ENCODE measurements at regions not wholly inside any gene's neighbourhood (a gene's known extent, or its start where the extent isn't known, plus 50 kb on each side); places are given as distances from the start of the nearest gene placed in this dataset.

- no peak for DNase-seq (ENCODE audit: low read depth)
- H3K4me3 ChIP-seq (ENCODE audit: low read length) = no peak overlapping the region
- TF ChIP-seq, protein P1, sequence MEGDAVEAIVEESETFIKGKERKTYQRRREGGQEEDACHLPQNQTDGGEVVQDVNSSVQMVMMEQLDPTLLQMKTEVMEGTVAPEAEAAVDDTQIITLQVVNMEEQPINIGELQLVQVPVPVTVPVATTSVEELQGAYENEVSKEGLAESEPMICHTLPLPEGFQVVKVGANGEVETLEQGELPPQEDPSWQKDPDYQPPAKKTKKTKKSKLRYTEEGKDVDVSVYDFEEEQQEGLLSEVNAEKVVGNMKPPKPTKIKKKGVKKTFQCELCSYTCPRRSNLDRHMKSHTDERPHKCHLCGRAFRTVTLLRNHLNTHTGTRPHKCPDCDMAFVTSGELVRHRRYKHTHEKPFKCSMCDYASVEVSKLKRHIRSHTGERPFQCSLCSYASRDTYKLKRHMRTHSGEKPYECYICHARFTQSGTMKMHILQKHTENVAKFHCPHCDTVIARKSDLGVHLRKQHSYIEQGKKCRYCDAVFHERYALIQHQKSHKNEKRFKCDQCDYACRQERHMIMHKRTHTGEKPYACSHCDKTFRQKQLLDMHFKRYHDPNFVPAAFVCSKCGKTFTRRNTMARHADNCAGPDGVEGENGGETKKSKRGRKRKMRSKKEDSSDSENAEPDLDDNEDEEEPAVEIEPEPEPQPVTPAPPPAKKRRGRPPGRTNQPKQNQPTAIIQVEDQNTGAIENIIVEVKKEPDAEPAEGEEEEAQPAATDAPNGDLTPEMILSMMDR (conservative IDR thresholded peaks at IDR 0.05; ENCODE audit: low read depth, low read length) = no peak
Measured at GRCh38 chr18:46282646-46283045, 178.5 kb downstream of the HAUS1 start.

DNA sequence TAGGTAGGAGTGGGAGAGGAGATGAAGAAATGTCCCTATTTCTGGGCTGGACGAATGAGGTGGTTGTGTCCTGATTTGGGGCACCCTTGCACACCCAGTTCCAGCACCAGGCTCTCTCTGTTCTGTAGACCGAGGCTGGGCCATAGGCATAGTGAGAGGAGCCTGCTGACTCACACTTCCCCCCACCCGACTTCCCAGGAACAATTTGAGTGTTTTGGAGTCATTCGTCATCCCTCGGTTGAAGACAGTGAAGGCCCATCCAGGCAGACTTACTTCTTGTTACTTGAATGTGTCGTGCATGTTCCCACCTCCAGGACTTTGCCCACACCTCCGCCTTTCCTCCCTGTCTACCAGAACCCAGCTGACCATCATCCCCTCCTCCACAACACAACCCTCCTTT lies 179.1 kb downstream of the HAUS1 start:
- H3K4me3 ChIP-seq (ENCODE audit: low read length) = no peak overlapping the region
- no peak for DNase-seq (ENCODE audit: low read depth)
- TF ChIP-seq, protein P1 (conservative IDR thresholded peaks at IDR 0.05; ENCODE audit: low read depth, low read length) = no peak

DNA sequence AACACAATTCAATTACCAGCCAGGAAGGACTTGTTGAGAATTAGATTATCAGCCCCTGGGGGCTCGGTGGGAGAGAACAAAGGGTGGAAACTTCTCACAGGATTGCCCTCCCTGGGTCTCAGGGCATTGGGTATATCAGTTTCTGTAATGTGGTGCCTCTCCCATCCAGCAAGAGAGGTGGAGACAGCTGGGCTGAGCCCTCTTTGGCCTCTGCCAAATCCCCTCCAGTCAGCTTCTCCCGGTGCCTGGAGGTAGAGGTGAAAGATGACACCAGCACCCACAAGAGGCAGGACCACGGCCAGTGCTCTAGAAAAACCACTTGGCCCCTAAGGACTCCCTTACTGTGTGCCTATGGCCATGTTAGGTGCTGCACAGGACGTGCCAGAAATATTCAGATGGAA lies 179.7 kb downstream of the HAUS1 start:
- H3K4me3 ChIP-seq (ENCODE audit: low read length) = no peak overlapping the region
- TF ChIP-seq, protein P1 (conservative IDR thresholded peaks at IDR 0.05; ENCODE audit: low read depth, low read length) = no peak
- DNase-seq (ENCODE audit: low read depth) = no peak

GRCh38 chr18:46289463-46289862 lies 185.3 kb downstream of the HAUS1 start:
- H3K4me3 ChIP-seq (ENCODE audit: low read length) = no peak overlapping the region
- no peak for DNase-seq (ENCODE audit: low read depth)
- TF ChIP-seq, protein P1 (conservative IDR thresholded peaks at IDR 0.05; ENCODE audit: low read depth, low read length) = no peak

- TF ChIP-seq, protein P1 (conservative IDR thresholded peaks at IDR 0.05; ENCODE audit: low read depth, low read length) = no peak
- H3K4me3 ChIP-seq (ENCODE audit: low read length) = no peak overlapping the region
- DNase-seq (ENCODE audit: low read depth) = no peak
Measured at GRCh38 chr18:46289931-46290330, 185.7 kb downstream of the HAUS1 start.

GRCh38 chr18:46290440-46291020 lies 186.3 kb downstream of the HAUS1 start:
- no peak for DNase-seq (ENCODE audit: low read depth)
- TF ChIP-seq, protein P1 (conservative IDR thresholded peaks at IDR 0.05; ENCODE audit: low read depth, low read length) = no peak

DNA sequence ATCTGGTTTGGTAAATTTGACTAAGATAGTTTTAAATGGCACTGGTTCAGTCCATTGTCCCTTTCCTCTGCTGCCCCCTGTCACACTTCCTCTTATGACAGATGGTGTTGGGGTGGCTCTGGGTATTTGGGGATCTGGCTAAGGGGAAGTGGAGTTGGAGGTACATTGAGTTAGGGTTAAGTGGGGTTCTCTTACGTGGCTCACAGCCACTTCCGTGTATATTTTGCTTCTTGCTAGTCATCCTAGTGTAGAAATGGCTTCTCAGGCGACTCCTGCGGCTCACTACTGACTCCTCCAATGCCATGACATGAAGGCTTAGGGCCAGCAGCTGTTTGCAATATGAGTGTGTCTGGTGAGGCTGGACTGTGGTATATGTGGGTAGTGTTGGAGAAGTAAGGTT lies 187.0 kb downstream of the HAUS1 start:
- DNase-seq (ENCODE audit: low read depth) = no peak
- TF ChIP-seq, protein P1 (conservative IDR thresholded peaks at IDR 0.05; ENCODE audit: low read depth, low read length) = no peak
- H3K4me3 ChIP-seq (ENCODE audit: low read length) = no peak overlapping the region

More at GRCh38 chr18:46290440-46291020, 186.3 kb downstream of the HAUS1 start:
- no peak overlapping the region for H3K4me3 ChIP-seq (ENCODE audit: low read length)

All from retinal pigment epithelial cell (primary cell).